ENCODE measurements at regions not wholly inside any gene's neighbourhood (a gene's known extent, or its start where the extent isn't known, plus 50 kb on each side); places are given as distances from the start of the nearest gene placed in this dataset.
"Not testable (repeated sequence)": the region's sequence is repeated elsewhere in the genome, so short reads cannot be mapped to it uniquely, and the experiment has no call there.

- DNase-seq: not testable (repeated sequence)
These were observed 357.9 kb upstream of the DEFB115 start for GRCh38 chr20:30899370-30900079.

- DNase-seq: not testable (repeated sequence)
These were observed 357.3 kb upstream of the DEFB115 start for GRCh38 chr20:30900080-30900719.

DNA sequence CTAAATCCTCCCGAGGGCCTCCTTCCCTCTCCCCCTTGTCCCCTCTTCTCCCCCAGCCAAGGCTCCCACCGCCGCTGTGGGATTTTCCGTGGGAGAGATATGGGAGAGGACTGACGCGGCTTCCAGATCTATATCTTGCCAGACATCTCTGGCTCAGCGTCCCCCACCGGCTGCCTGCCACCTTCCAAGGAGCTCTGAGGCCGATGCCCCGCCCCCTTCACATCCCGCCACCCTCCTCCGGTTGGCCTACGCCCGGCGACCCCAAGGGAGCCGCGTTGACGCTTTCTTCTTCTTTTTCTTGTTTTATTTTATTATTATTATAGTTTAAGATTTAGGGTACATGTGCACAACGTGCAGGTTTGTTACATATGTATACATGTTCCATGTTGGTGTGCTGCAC, 352.2 kb upstream of the DEFB115 start:
- DNase-seq: not testable (repeated sequence)

GRCh38 chr20:30910937-30911725, 346.3 kb upstream of the DEFB115 start:
- no peak for DNase-seq

- DNase-seq: peak; percentile 38
These were observed 345.4 kb upstream of the DEFB115 start for GRCh38 chr20:30911832-30912660.

DNA sequence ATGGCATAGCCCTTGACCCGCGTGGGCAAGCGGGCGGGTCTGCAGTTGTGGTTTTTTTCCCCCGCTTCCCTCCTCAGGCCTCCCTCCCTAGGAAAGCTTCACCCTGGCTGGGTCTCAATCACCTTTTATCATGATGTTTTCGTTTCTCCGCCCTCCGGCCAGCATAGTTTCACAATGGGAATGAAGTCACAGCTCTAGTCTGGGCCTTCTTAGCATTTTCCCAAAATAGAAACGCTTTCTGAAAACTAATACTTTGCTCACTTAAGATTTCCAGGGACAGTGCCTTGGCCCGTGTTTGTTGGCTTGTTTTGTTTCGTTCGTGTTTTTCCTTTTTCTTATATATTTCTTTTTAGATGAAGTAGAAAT, 344.8 kb upstream of the DEFB115 start:
- not testable (repeated sequence) for DNase-seq

- not testable (repeated sequence) for DNase-seq
These were observed 341.1 kb upstream of the DEFB115 start for GRCh38 chr20:30916404-30916803.

- DNase-seq: no peak
These were observed 337.8 kb upstream of the DEFB115 start for GRCh38 chr20:30919514-30920188.

GRCh38 chr20:30921286-30922071, 336.0 kb upstream of the DEFB115 start:
- DNase-seq: no peak

GRCh38 chr20:30922129-30922528, 335.3 kb upstream of the DEFB115 start:
- DNase-seq: no peak

- DNase-seq: no peak
These were observed 319.7 kb upstream of the DEFB115 start for GRCh38 chr20:30937790-30938189.

DNA sequence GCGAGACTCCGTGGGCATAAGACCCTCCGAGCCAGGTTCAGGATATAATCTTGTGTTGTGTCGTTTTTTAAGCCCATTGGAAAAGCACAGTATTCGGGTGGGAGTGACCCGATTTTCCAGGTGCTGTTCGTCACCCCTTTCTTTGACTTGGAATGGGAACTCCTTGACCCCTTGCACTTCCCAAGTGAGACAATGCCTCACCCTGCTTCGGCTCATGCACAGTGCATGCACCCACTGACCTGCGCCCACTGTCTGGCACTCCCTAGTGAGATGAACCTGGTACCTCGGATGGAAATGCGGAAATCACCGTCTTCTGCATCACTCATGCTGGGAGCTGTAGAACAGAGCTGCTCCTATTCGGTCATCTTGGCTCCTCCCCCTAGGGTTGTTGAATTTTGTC, 307.7 kb upstream of the DEFB115 start:
- no peak for DNase-seq

- DNase-seq: not testable (repeated sequence)
These were observed 306.4 kb upstream of the DEFB115 start for GRCh38 chr20:30951088-30951487.

GRCh38 chr20:30956649-30957048, 300.8 kb upstream of the DEFB115 start:
- not testable (repeated sequence) for DNase-seq

DNA sequence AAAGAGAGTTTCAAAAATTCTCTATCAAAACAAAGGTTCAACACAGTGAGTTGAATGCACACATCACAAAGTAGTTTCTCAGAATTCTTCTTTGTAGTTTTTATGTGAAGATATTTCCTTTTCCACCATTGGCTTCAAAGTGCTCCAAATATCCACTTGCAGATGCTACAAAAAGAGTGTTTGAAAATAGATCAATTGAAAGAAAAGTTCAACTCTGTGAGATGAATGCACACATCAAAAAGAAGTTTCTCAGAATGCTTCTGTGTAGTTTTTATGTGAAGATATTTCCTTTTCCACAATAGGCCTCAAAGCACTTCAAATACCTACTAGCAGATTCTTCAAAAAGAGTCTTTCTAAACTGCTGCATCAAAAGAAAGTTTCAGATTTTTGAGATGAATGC, 298.3 kb upstream of the DEFB115 start:
- DNase-seq: not testable (repeated sequence)

DNA sequence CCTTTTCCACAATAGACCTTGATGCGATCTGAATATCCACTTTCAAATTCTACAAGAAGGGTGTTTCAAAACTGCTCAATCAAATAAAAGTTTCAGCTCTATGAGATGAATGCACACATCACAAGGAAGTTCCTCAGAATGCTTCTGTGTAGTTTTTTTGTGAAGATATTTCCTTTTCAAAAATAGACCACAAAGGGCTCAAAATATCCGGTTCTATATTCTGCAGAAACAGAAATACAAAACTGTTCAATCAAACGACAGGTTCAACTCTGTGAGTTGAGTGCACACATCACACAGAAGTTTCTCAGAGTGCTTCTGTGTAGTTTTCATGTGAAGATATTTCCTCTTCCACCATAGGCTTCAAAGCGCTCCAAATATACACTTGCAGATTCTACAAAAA, 293.9 kb upstream of the DEFB115 start:
- DNase-seq: no peak

DNA sequence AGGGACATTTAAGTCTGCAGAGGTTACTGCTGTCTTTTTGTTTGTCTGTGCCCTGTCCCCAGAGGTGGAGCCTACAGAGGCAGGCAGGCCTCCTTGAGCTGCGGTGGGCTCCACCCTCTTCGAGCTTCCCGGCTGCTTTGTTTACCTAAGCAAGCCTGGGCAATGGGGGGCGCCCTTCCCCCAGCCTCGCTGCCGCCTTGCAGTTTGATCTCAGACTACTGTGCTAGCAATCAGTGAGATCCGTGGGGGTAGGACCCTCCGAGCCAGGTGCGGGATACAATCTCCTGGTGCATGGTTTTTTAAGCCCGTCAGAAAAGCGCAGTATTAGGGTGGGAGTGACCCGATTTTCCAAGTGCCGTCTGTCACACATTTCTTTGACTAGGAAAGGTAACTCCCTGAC, 281.6 kb upstream of the DEFB115 start:
- DNase-seq: not testable (repeated sequence)

DNA sequence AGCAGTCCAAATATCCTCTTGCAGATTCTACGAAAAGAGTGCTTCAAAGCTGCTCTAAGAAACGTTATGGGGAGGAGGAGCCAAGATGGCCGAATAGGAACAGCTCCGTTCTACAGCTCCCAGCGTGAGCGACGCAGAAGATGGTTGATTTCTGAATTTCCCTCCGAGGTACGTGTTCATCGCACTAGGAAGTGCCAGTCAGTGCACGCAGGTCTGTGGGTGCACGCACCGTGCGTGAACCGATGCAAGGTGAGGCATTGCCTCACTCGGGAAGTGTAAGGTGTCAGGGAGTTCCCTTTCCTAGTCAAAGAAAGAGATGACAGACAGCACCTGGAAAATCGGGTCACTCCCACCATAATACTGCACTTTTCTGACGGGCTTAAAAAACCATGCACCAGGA, 272.1 kb upstream of the DEFB115 start:
- no peak for DNase-seq

All from retina (tissue), 1 donor.